Activated CD8-positive, alpha-beta T cell treated with anti-CD3 and anti-CD28 coated beads for 36 hours (primary cell): ENCODE measurements at regions not wholly inside any gene's neighbourhood (a gene's known extent, or its start where the extent isn't known, plus 50 kb on each side); places are given as distances from the start of the nearest gene placed in this dataset.

Experiments used
- ATAC-seq: fragments of 200-7000 bp; cut with Tn5 transposase; one replicate; pipeline ENCODE4 v1.10.0; 2021; ENCODE audit warnings: mild to moderate bottlenecking, moderate library complexity
- CTCF ChIA-PET: fragments of 350-600 bp; sonication (Branson Sonifier 250); formaldehyde crosslinking; loops from one replicate; lab custom pipeline; 2021; ENCODE audit warnings: antibody characterized with exemption; lab: Charles Lee
- POLR2A ChIA-PET: fragments of 350-600 bp; sonication (Branson Sonifier 250); formaldehyde crosslinking; loops from one replicate; lab custom pipeline; 2021; ENCODE audit warnings: antibody characterized with exemption; lab: Charles Lee
- DNase-seq: peaks from one replicate; pipeline ENCODE4 v3.0.0-alpha.2; 2020
- H3K27ac Mint-ChIP-seq: one replicate; pipeline ENCODE4 v1.8.0; 2021; ENCODE audit warnings: mild to moderate bottlenecking, mixed read lengths
- H3K27me3 Mint-ChIP-seq: one replicate; pipeline ENCODE4 v1.8.0; 2021; ENCODE audit warnings: mixed read lengths
- H3K36me3 Mint-ChIP-seq: one replicate; pipeline ENCODE4 v1.8.0; 2021; ENCODE audit warnings: low read depth, mixed read lengths
- H3K4me1 Mint-ChIP-seq: one replicate; pipeline ENCODE4 v1.8.0; 2021; ENCODE audit warnings: low read depth, mixed read lengths
- H3K4me3 Mint-ChIP-seq: one replicate; pipeline ENCODE4 v1.8.0; 2021; ENCODE audit warnings: mild to moderate bottlenecking, moderate library complexity, mixed read lengths
- H3K9me3 Mint-ChIP-seq: one replicate; pipeline ENCODE4 v1.8.0; 2021; ENCODE audit warnings: mixed read lengths
- intact Hi-C: fragments of 100-400 bp; cut with micrococcal nuclease; formaldehyde crosslinking; loops from one replicate; pipeline ENCODE4 v1.10.0; 2022
- TF ChIP-seq, protein P1 (sequence below): fragments of 200-600 bp; IDR thresholded peaks from one replicate; pipeline ENCODE4 v1.8.0; 2022; ENCODE audit warnings: antibody characterized with exemption, mild to moderate bottlenecking

DNA sequence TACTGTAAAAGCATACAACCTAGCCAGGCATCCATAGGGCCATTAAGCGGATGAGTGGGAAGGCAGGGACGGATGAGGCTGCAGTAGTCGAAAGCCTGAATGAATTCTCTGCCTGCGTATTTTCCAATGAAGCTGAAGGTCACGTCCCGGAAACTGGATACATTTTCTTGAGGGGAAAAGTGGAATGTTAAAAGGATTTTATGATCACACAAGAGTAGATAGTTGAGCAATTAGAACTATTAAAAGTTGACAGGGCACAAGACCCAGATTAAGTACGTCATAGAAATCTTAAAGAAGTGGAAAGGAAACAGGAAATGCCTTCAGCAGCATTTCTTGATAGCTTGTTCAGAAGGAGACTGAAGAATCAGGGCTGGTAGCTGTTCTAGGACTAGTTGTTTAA is 98.3 kb upstream of the CXXC4 start:
- no peaks in the 10 kb centered on the region for H3K36me3 Mint-ChIP-seq
- ChIA-PET POLR2A (no interaction called here), CTCF (no interaction called here)
- TF ChIP-seq, protein P1, sequence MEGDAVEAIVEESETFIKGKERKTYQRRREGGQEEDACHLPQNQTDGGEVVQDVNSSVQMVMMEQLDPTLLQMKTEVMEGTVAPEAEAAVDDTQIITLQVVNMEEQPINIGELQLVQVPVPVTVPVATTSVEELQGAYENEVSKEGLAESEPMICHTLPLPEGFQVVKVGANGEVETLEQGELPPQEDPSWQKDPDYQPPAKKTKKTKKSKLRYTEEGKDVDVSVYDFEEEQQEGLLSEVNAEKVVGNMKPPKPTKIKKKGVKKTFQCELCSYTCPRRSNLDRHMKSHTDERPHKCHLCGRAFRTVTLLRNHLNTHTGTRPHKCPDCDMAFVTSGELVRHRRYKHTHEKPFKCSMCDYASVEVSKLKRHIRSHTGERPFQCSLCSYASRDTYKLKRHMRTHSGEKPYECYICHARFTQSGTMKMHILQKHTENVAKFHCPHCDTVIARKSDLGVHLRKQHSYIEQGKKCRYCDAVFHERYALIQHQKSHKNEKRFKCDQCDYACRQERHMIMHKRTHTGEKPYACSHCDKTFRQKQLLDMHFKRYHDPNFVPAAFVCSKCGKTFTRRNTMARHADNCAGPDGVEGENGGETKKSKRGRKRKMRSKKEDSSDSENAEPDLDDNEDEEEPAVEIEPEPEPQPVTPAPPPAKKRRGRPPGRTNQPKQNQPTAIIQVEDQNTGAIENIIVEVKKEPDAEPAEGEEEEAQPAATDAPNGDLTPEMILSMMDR: no peak
- H3K27ac Mint-ChIP-seq: no peak overlapping the region
- no peak overlapping the region for H3K4me3 Mint-ChIP-seq
- no peak for DNase-seq
- H3K4me1 Mint-ChIP-seq: no peaks in the 10 kb centered on the region
- intact Hi-C loops: no loop called here
- no peak for ATAC-seq
- no peaks in the 10 kb centered on the region for H3K9me3 Mint-ChIP-seq
- H3K27me3 Mint-ChIP-seq: no peaks in the 10 kb centered on the region

DNA sequence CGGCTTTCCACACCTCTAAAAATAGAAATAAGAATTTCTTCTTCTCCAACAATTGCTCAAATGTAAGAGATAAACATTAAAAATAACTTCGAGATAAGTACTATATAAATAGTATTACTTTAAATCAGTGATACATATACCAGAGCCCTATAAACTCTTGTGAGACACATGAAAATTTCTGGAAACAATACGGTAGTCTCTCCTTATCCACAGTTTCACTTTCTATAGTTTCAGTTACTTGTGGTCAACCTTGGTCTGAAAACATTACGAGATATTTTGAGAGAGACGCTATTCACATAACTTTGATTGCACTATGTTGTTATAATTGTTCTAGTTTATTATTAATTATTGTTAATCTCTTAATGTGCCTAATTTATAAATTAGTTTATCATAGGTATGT is 101.5 kb upstream of the CXXC4 start:
- TF ChIP-seq, protein P1: no peak
- no peak for DNase-seq
- Mint-ChIP-seq H3K27ac (no peak overlapping the region), H3K4me1 (no peaks in the 10 kb centered on the region), H3K9me3 (no peaks in the 10 kb centered on the region), H3K27me3 (no peaks in the 10 kb centered on the region), H3K4me3 (no peak overlapping the region), H3K36me3 (no peaks in the 10 kb centered on the region)
- no peak for ATAC-seq
- POLR2A ChIA-PET: no interaction called here
- CTCF ChIA-PET: no interaction called here
- intact Hi-C loops: no loop called here

DNA sequence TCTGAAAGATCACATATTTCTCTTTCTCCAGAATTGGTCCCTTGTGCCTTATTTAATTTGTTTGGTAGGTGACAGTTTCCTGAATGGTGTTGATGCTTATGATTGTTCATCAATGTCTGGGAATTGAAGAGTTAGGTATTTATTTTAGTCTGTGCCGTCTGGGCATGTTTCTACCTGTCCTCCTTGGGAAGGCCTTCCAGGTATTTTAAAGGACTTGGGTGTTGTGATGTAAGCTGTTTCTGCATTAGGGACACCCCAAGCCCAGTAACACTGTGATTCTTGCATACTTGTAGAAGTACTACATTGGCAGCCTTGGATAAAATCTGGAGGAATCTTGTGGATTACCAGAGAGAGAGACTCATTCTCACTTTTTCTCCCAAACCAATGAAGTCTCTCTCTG is 120.8 kb upstream of the CXXC4 start:
- TF ChIP-seq, protein P1: no peak
- CTCF ChIA-PET: no interaction called here
- Mint-ChIP-seq H3K27ac (no peak overlapping the region), H3K4me1 (no peaks in the 10 kb centered on the region), H3K4me3 (no peak overlapping the region), H3K36me3 (no peaks in the 10 kb centered on the region), H3K9me3 (no peaks in the 10 kb centered on the region), H3K27me3 (no peaks in the 10 kb centered on the region)
- intact Hi-C loops: no loop called here
- POLR2A ChIA-PET: no interaction called here
- DNase-seq: no peak
- ATAC-seq: no peak

DNA sequence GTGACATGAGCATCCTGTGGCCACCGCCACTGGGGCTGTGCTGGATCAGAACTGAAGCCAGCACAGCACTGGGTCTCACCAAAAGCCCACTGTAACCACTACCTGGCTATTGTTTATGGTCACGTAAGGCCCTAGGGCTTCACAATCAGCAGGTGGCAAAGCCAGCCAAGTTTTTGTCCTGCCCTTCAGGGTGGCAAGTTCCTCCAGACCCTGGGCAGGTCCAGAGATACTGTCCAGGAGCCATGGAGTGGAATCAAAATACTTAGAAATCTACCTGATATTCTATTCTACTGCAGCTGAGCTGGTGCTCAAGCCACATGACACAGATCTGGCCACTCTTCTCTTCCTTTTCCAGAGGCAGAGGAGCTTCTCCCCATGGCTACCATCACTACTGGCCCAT is 121.2 kb upstream of the CXXC4 start:
- no peaks in the 10 kb centered on the region for H3K4me1 Mint-ChIP-seq
- H3K27ac Mint-ChIP-seq: no peak overlapping the region
- no peaks in the 10 kb centered on the region for H3K36me3 Mint-ChIP-seq
- ChIA-PET CTCF (no interaction called here), POLR2A (no interaction called here)
- intact Hi-C loops: no loop called here
- no peak overlapping the region for H3K4me3 Mint-ChIP-seq
- no peaks in the 10 kb centered on the region for H3K9me3 Mint-ChIP-seq
- ATAC-seq: no peak
- no peaks in the 10 kb centered on the region for H3K27me3 Mint-ChIP-seq
- no peak for DNase-seq
- TF ChIP-seq, protein P1: no peak

DNA sequence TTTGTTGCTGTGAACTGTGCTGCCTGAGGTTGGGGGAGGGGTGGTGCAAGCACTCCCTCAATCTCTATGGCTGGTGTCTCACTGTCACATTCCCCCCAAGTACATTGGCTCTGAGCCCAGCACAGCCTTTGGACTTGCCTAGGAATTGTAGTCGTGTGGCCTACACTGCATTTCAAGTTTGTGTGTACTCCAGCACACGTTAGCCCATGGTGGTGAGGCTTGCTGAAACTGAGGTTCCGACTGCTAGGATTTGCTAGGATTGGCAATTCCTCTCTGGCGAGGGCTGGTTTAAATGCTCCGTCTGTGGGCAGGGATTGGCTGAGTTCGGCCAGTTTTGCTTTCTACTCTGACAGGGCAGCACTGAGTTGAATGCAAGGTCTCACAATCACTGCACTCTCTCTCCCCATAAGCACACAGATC is 121.7 kb upstream of the CXXC4 start:
- ChIA-PET POLR2A (no interaction called here), CTCF (no interaction called here)
- no peak for ATAC-seq
- Mint-ChIP-seq H3K4me1 (no peaks in the 10 kb centered on the region), H3K4me3 (no peak overlapping the region), H3K27me3 (no peaks in the 10 kb centered on the region), H3K36me3 (no peaks in the 10 kb centered on the region), H3K9me3 (no peaks in the 10 kb centered on the region), H3K27ac (no peak overlapping the region)
- intact Hi-C loops: no loop called here
- DNase-seq: no peak
- TF ChIP-seq, protein P1: no peak
